Type B pancreatic cell (in vitro differentiated cells): ENCODE measurements at regions not wholly inside any gene's neighbourhood (a gene's known extent, or its start where the extent isn't known, plus 50 kb on each side); places are given as distances from the start of the nearest gene placed in this dataset.

ENCODE experiments used
- DNase-seq: peaks from one replicate; pipeline ENCODE4 v3.0.0; 2021; ENCODE audit warnings: mixed read lengths; ENCODE audit not compliant: unreplicated experiment; ENCODE audit errors: extremely low spot score
- H3K27ac Mint-ChIP-seq: 2 replicates; pipeline ENCODE4 v1.8.0; 2021; ENCODE audit warnings: mild to moderate bottlenecking, mixed read lengths
- H3K27me3 Mint-ChIP-seq: 2 replicates; pipeline ENCODE4 v1.8.0; 2021; ENCODE audit warnings: mixed read lengths
- H3K36me3 Mint-ChIP-seq: 2 replicates; pipeline ENCODE4 v1.8.0; 2021; ENCODE audit warnings: mixed read lengths
- H3K4me1 Mint-ChIP-seq: one replicate; pipeline ENCODE4 v1.8.0; 2021; ENCODE audit warnings: mixed read lengths; ENCODE audit not compliant: unreplicated experiment
- H3K4me3 Mint-ChIP-seq: 2 replicates; pipeline ENCODE4 v1.8.0; 2021; ENCODE audit warnings: mild to moderate bottlenecking, mixed read lengths
- H3K9me3 Mint-ChIP-seq: 2 replicates; pipeline ENCODE4 v1.8.0; 2021; ENCODE audit warnings: mixed read lengths
- CTCF ChIP-seq: fragments of 200-600 bp; sonication (generic); conservative IDR thresholded peaks from 2 replicates; pipeline ENCODE4 v1.5.0; 2021; ENCODE audit warnings: antibody characterized with exemption, mild to moderate bottlenecking

- H3K27me3 Mint-ChIP-seq = peaks cover 3% of the 10 kb centered on the region
- H3K4me3 Mint-ChIP-seq = no peak overlapping the region
- peaks cover 4% of the 10 kb centered on the region for H3K9me3 Mint-ChIP-seq
- H3K4me1 Mint-ChIP-seq = no peaks in the 10 kb centered on the region
- H3K27ac Mint-ChIP-seq = no peak overlapping the region
- DNase-seq = no peak
- TF ChIP-seq CTCF = no peak
- H3K36me3 Mint-ChIP-seq = no peaks in the 10 kb centered on the region
Measured at GRCh38 chr2:107266555-107266954, 380.6 kb upstream of the ST6GAL2 start.

GRCh38 chr2:107267086-107267485, 381.1 kb upstream of the ST6GAL2 start:
- Mint-ChIP-seq H3K4me1 (no peaks in the 10 kb centered on the region), H3K9me3 (peaks cover 4% of the 10 kb centered on the region), H3K27me3 (peaks cover 3% of the 10 kb centered on the region), H3K36me3 (no peaks in the 10 kb centered on the region), H3K4me3 (no peak overlapping the region), H3K27ac (no peak overlapping the region)
- TF ChIP-seq CTCF = no peak
- DNase-seq = no peak

- no peak overlapping the region for H3K27ac Mint-ChIP-seq
- DNase-seq = no peak
- H3K36me3 Mint-ChIP-seq = no peaks in the 10 kb centered on the region
- no peak for TF ChIP-seq CTCF
- peaks cover 4% of the 10 kb centered on the region for H3K4me1 Mint-ChIP-seq
- peaks cover 7% of the 10 kb centered on the region for H3K27me3 Mint-ChIP-seq
- no peak overlapping the region for H3K4me3 Mint-ChIP-seq
- H3K9me3 Mint-ChIP-seq = no peaks in the 10 kb centered on the region
Measured at GRCh38 chr2:107276034-107276433, 390.1 kb upstream of the ST6GAL2 start.

GRCh38 chr2:107278672-107279071, 392.7 kb upstream of the ST6GAL2 start:
- Mint-ChIP-seq H3K36me3 (no peaks in the 10 kb centered on the region), H3K27ac (no peak overlapping the region), H3K4me1 (peaks cover 4% of the 10 kb centered on the region), H3K9me3 (no peaks in the 10 kb centered on the region), H3K4me3 (no peak overlapping the region), H3K27me3 (peaks cover 7% of the 10 kb centered on the region)
- no peak for DNase-seq
- no peak for TF ChIP-seq CTCF

GRCh38 chr2:107281637-107282036, 395.7 kb upstream of the ST6GAL2 start:
- Mint-ChIP-seq H3K4me1 (no peaks in the 10 kb centered on the region), H3K4me3 (no peak overlapping the region), H3K27ac (no peak overlapping the region), H3K36me3 (no peaks in the 10 kb centered on the region), H3K9me3 (no peaks in the 10 kb centered on the region), H3K27me3 (peaks cover 2% of the 10 kb centered on the region)
- no peak for DNase-seq
- TF ChIP-seq CTCF = no peak

GRCh38 chr2:107282135-107282534, 396.2 kb upstream of the ST6GAL2 start:
- Mint-ChIP-seq H3K36me3 (no peaks in the 10 kb centered on the region), H3K27me3 (no peaks in the 10 kb centered on the region), H3K9me3 (no peaks in the 10 kb centered on the region), H3K27ac (no peak overlapping the region), H3K4me1 (no peaks in the 10 kb centered on the region), H3K4me3 (no peak overlapping the region)
- DNase-seq = no peak
- TF ChIP-seq CTCF = no peak
